NT2/D1 (cell line): ENCODE measurements at regions not wholly inside any gene's neighbourhood (a gene's known extent, or its start where the extent isn't known, plus 50 kb on each side); places are given as distances from the start of the nearest gene placed in this dataset.
"Not testable (repeated sequence)": the region's sequence is repeated elsewhere in the genome, so short reads cannot be mapped to it uniquely, and the experiment has no call there.

Experiments
- DNase-seq: peaks from one replicate; pipeline ENCODE4 v3.0.0-alpha.2; 2011; ENCODE audit warnings: low read depth, low spot score
- H3K27me3 ChIP-seq: 2 replicates; pipeline ENCODE4 v1.6.0; 2011; ENCODE audit warnings: mild to moderate bottlenecking; ENCODE audit not compliant: insufficient read length, insufficient read depth
- H3K36me3 ChIP-seq: 2 replicates; pipeline ENCODE4 v1.6.1; 2011; ENCODE audit warnings: mild to moderate bottlenecking, low read length, mixed read lengths; ENCODE audit not compliant: insufficient read depth, insufficient read length
- H3K4me1 ChIP-seq: 2 replicates; pipeline ENCODE4 v1.5.1; 2011; ENCODE audit not compliant: insufficient read depth, insufficient read length
- H3K4me3 ChIP-seq: 2 replicates; pipeline ENCODE4 v1.5.1; 2011; ENCODE audit warnings: low read depth; ENCODE audit not compliant: insufficient read length
- H3K9ac ChIP-seq: 2 replicates; pipeline ENCODE4 v1.6.0; 2011; ENCODE audit warnings: low read depth; ENCODE audit not compliant: insufficient read length
- H3K9me3 ChIP-seq: 2 replicates; pipeline ENCODE4 v1.5.1; 2011; ENCODE audit warnings: mild to moderate bottlenecking, low read length; ENCODE audit not compliant: insufficient read depth
- SUZ12 ChIP-seq: IDR thresholded peaks from 2 replicates; pipeline ENCODE4 v1.6.1; 2011; ENCODE audit not compliant: insufficient read length, insufficient read depth; ENCODE audit errors: extremely low read depth
- YY1 ChIP-seq: IDR thresholded peaks from 2 replicates; pipeline ENCODE4 v1.6.1; 2011; ENCODE audit not compliant: insufficient read length, insufficient read depth
- ZNF274 ChIP-seq: IDR thresholded peaks from 2 replicates; pipeline ENCODE4 v1.6.1; 2011; ENCODE audit warnings: mild to moderate bottlenecking, low read depth, low read length

- Histone ChIP-seq H3K36me3 (no peaks in the 10 kb centered on the region), H3K27me3 (no peaks in the 10 kb centered on the region), H3K9ac (no peak overlapping the region), H3K4me3 (no peak overlapping the region), H3K4me1 (no peaks in the 10 kb centered on the region), H3K9me3 (peaks cover 12% of the 10 kb centered on the region; the same call in 1 of the 2 replicates)
- TF ChIP-seq SUZ12, result no peak
- no peak for TF ChIP-seq ZNF274
- TF ChIP-seq YY1, result no peak
- DNase-seq, result no peak
Observed at GRCh38 chr1:88595355-88596002, 88.6 kb upstream of the PKN2 start.

GRCh38 chr1:88597973-88598372, 86.1 kb upstream of the PKN2 start:
- not testable (repeated sequence) for H3K27me3 ChIP-seq, H3K4me1 ChIP-seq, H3K9ac ChIP-seq, H3K36me3 ChIP-seq, DNase-seq, H3K4me3 ChIP-seq
- H3K9me3 ChIP-seq, result peaks cover 12% of the 10 kb centered on the region; the same call in 1 of the 2 replicates

- H3K9me3 ChIP-seq, result no peaks in the 10 kb centered on the region
- H3K4me1 ChIP-seq, result no peaks in the 10 kb centered on the region
- H3K27me3 ChIP-seq, result no peaks in the 10 kb centered on the region
- H3K4me3 ChIP-seq, result no peak overlapping the region
- no peak for DNase-seq
- TF ChIP-seq ZNF274 (no peak), SUZ12 (no peak), YY1 (no peak)
- no peaks in the 10 kb centered on the region for H3K36me3 ChIP-seq
- no peak overlapping the region for H3K9ac ChIP-seq
Observed at GRCh38 chr1:88608139-88608943, 75.7 kb upstream of the PKN2 start.

DNA sequence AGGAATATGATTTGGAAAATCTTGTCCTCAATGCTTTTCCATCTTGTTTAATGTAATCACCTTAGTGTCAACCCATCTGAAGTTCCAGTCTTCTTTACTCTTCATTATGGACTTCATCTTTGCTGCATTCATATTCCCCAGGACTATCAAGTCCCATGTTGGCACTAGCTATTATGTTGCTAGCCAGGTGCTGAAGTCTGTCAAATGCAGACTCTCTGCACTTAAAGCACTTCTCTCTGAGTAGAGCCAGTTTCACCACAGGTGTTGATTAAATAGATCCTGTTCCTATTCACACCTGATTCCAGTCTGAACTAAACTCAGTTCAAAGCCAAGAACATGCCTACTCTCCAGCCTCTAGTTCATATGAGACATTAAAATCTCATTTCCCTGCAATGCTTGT, 75.0 kb upstream of the PKN2 start:
- Histone ChIP-seq H3K9me3 (no peaks in the 10 kb centered on the region), H3K36me3 (no peaks in the 10 kb centered on the region), H3K9ac (no peak overlapping the region), H3K4me3 (no peak overlapping the region), H3K4me1 (no peaks in the 10 kb centered on the region), H3K27me3 (no peaks in the 10 kb centered on the region)
- no peak for DNase-seq
- TF ChIP-seq SUZ12, result no peak
- no peak for TF ChIP-seq ZNF274
- TF ChIP-seq YY1, result no peak

DNA sequence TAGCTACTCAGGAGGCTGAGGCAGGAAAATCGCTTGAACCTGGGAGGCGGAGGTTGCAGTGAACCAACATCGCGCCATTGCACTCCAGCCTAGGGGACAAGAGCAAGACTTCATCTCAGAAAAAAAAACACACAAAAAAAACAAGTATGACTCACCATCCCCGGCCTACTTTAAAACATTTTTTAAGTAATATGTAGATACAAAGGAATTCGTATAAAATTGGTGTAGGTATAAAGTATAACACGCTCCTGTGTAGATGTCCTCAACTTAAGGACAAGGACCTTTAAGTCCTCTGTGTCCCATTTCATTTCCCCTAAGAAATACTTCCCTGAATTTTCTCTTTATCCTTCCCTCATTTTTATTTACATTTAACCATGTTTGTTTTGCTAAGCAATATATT, 73.4 kb upstream of the PKN2 start:
- Histone ChIP-seq H3K9ac (no peak overlapping the region), H3K9me3 (no peaks in the 10 kb centered on the region), H3K27me3 (no peaks in the 10 kb centered on the region), H3K4me3 (no peak overlapping the region), H3K36me3 (no peaks in the 10 kb centered on the region), H3K4me1 (no peaks in the 10 kb centered on the region)
- TF ChIP-seq SUZ12, result no peak
- TF ChIP-seq YY1, result no peak
- TF ChIP-seq ZNF274, result no peak
- DNase-seq, result no peak

- Histone ChIP-seq H3K9me3 (0 out of 2 replicates have a peak, but pooled peaks cover 5% of the 10 kb centered on the region), H3K9ac (no peak overlapping the region), H3K4me3 (no peak overlapping the region), H3K4me1 (no peaks in the 10 kb centered on the region), H3K36me3 (no peaks in the 10 kb centered on the region), H3K27me3 (no peaks in the 10 kb centered on the region)
- no peak for DNase-seq
- no peak for TF ChIP-seq ZNF274
- TF ChIP-seq YY1, result no peak
- no peak for TF ChIP-seq SUZ12
Observed at GRCh38 chr1:88612292-88612691, 71.8 kb upstream of the PKN2 start.

DNA sequence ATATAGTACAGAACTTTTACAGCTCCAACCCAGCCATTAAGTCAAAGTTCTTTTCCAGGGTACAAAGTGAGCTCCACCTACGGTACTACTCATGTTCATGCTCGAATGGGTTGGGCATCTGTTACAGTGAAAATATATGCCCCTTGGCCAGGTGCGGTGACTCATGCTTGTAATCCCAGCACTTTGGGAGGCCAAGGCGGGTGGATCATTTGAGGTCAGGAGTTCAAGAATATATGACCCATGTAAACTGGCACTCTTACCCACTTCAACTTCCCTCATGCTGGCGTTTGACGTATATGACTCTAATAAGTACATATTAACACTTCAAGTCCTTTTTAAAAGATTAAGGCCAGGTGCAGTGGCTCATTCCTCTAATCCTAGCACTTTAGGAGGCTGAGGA, 71.3 kb upstream of the PKN2 start:
- H3K27me3 ChIP-seq, result no peaks in the 10 kb centered on the region
- H3K4me3 ChIP-seq, result no peak overlapping the region
- no peak for TF ChIP-seq ZNF274
- TF ChIP-seq SUZ12, result no peak
- no peak for TF ChIP-seq YY1
- H3K36me3 ChIP-seq, result no peaks in the 10 kb centered on the region
- no peaks in the 10 kb centered on the region for H3K4me1 ChIP-seq
- H3K9ac ChIP-seq, result no peak overlapping the region
- DNase-seq, result no peak
- H3K9me3 ChIP-seq, result peaks cover 9% of the 10 kb centered on the region; the same call in 1 of the 2 replicates
